Ovary (tissue), 7 donors: ENCODE measurements at regions not wholly inside any gene's neighbourhood (a gene's known extent, or its start where the extent isn't known, plus 50 kb on each side); places are given as distances from the start of the nearest gene placed in this dataset.
"Not testable (repeated sequence)": the region's sequence is repeated elsewhere in the genome, so short reads cannot be mapped to it uniquely, and the experiment has no call there.

Experiments used
- DNase-seq, 5 donors: peaks; one replicate each; pipeline ENCODE4 v3.0.0-alpha.2; 2019 to 2020
- H3K27ac ChIP-seq, 2 donors: fragments of 200-600 bp; one replicate each; pipeline versions ENCODE4 v1.5.1 to v1.8.0; 2019 to 2022
- H3K27me3 ChIP-seq: fragments of 200-600 bp; one replicate; pipeline ENCODE4 v1.8.0; 2022
- H3K36me3 ChIP-seq: fragments of 200-600 bp; sonication (generic); one replicate; pipeline ENCODE4 v1.5.1; 2019
- H3K4me1 ChIP-seq: one replicate; pipeline ENCODE4 v1.8.1; 2013; ENCODE audit warnings: mild to moderate bottlenecking, moderate library complexity; ENCODE audit not compliant: insufficient read depth
- H3K4me3 ChIP-seq: fragments of 200-600 bp; sonication (generic); one replicate; pipeline ENCODE4 v1.5.1; 2017
- H3K9me3 ChIP-seq, 2 donors: fragments of 200-600 bp in 1 of 2; sonication (generic) in 1 of 2; one replicate each; pipeline versions ENCODE4 v1.5.1 to v1.8.1; 2013 to 2019; ENCODE audit warnings: mild to moderate bottlenecking in 1 of 2, moderate library complexity in 1 of 2
- EP300 ChIP-seq: sonication (generic); formaldehyde crosslinking; IDR thresholded peaks from one replicate; pipeline ENCODE4 v1.6.1; 2017; ENCODE audit warnings: antibody characterized with exemption
- POLR2A ChIP-seq: fragments of 450-650 bp; IDR thresholded peaks from one replicate; pipeline ENCODE4 v1.6.1; 2017; ENCODE audit warnings: antibody characterized with exemption, mild to moderate bottlenecking, moderate library complexity
- WGBS, 3 donors: extraction: QIAGEN DNeasy Blood & Tissue Kit in 1 of 3; methylation state at CpG; one replicate each; pipeline versions ENCODE4 v1.1.5 to v1.1.7; 2013 to 2017; 5-methylcytosine and 5-hydroxymethylcytosine counted together
- intact Hi-C, 4 donors: fragments of 100-400 bp; cut with DNase I; formaldehyde crosslinking; loops; one replicate each; pipeline versions ENCODE4 v1.11.0 to v1.15.1; 2022 to 2023
- TF ChIP-seq, protein P1 (sequence below), 3 donors: fragments of 450-650 bp in 2 of 3; fragments of 200-600 bp in 1 of 3; IDR thresholded peaks; one replicate each; pipeline versions ENCODE4 v1.5.1 to v1.8.0; 2016 to 2022; ENCODE audit warnings: antibody characterized with exemption in 3 of 3, mild to moderate bottlenecking in 1 of 3
- donor health status: DM: no; HTN: no; CAD: no; lungs with moderate emphysema.
- donor health status: DM: no; HTN: no; CAD: no.
- donor health status: Bipolar disorder and iron deficiency.
- donor health status: DM: no; HTN: no; CAD: no.
- donor health status: DM: yes; HTN: yes; CAD: no.

DNA sequence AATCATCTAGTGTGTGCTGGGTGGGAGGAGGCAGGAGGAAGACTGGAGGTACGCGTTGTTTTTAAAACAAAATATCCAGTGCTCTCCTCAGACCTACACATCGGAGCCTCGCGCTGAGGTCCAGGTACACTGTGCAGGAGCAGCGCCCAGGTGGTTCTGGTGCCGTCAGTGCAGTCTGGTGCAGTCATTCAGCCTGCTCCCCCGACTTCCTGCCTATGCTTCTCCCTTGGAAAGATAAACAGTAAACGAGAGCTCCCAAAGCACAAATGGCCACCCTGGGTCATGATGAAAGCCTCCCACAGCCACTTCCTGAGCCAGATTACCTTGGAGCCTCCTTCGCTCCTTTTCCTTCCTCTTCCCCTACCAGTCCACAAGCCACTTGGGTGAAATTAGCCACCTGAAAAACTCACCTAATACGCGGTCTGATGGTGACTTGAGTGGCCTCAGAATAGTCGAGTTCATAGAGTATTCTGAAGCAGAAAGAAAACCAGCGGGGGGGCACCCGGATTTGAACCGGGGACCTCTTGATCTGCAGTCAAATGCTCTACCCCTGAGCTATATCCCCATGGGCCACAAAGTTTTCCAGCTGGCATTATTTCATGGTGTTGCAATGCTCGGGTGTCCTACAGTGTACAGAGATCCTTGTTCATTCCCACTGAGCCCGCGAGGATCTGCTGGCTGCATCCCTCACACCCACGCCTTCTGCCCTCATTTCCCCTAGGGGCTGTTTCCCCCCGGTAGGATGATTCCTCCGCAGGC is 82.5 kb downstream of the ZNF467 start:
- Histone ChIP-seq H3K36me3 (no peaks in the 10 kb centered on the region), H3K27ac (no peak overlapping the region), H3K4me1 (no peaks in the 10 kb centered on the region), H3K4me3 (no peak overlapping the region), H3K9me3 (no peaks in the 10 kb centered on the region), H3K27me3 (no peaks in the 10 kb centered on the region)
- TF ChIP-seq, protein P1, sequence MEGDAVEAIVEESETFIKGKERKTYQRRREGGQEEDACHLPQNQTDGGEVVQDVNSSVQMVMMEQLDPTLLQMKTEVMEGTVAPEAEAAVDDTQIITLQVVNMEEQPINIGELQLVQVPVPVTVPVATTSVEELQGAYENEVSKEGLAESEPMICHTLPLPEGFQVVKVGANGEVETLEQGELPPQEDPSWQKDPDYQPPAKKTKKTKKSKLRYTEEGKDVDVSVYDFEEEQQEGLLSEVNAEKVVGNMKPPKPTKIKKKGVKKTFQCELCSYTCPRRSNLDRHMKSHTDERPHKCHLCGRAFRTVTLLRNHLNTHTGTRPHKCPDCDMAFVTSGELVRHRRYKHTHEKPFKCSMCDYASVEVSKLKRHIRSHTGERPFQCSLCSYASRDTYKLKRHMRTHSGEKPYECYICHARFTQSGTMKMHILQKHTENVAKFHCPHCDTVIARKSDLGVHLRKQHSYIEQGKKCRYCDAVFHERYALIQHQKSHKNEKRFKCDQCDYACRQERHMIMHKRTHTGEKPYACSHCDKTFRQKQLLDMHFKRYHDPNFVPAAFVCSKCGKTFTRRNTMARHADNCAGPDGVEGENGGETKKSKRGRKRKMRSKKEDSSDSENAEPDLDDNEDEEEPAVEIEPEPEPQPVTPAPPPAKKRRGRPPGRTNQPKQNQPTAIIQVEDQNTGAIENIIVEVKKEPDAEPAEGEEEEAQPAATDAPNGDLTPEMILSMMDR (IDR thresholded peaks at IDR 0.05) = no peak
- no peak for TF ChIP-seq EP300
- TF ChIP-seq POLR2A = no peak
- peak in 2 of 5 donors; percentile 45 to 52 for DNase-seq
- intact Hi-C loops = no loop called here
- 26 to 39% (median 34%) methylated on average over 22 of the region's 22 CpGs for WGBS, 3 donors

DNA sequence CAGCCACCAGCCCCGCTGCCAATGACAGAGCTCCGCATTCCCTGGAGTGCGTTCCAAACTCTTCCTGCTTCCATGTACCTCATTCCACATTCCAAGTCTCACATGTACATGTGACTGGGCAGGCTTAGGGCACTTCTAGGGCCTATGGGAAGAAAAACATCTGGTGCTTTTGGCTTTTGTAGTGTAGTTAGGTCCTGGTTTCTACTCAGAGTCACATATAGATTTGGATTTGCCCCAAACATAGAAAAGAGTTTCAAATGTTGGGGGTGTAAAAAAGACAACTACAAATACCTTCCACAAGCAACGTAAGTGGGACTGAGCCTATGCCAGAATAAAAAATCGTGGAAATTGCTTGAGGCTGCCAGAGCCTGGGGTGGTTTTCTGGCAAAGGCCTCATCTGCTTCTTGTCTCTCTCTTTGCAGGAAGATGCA is 84.1 kb downstream of the ZNF467 start:
- TF ChIP-seq EP300 (no peak), POLR2A (no peak)
- TF ChIP-seq, protein P1 (IDR thresholded peaks at IDR 0.05) = no peak
- 68 to 77% (median 72%) methylated on average over 5 of the region's 5 CpGs for WGBS, 3 donors
- H3K4me3 ChIP-seq = no peak overlapping the region
- no peaks in the 10 kb centered on the region for H3K27me3 ChIP-seq
- intact Hi-C loops = no loop called here
- H3K4me1 ChIP-seq = no peaks in the 10 kb centered on the region
- no peaks in the 10 kb centered on the region for H3K36me3 ChIP-seq
- no peak for DNase-seq
- H3K27ac ChIP-seq = no peak overlapping the region
- H3K9me3 ChIP-seq = no peaks in the 10 kb centered on the region

DNA sequence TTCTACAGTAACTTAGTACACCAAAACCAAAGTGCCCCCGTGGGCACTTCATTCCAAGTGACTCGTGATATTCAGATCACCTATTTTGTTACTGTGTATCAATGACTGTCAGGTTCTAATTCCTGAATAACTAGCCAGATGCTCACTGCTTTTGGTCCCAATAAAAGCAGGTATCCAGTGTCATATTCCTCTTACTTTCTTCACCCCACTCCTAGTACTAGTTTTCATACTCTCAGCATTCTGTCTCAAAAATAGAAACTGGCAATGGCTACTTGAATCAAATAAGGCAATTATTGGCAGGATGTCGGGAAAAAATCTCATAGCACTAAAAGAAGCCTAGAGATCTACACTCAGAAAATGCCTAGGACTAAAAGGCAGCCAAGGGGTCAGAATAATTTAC is 84.6 kb downstream of the ZNF467 start:
- Histone ChIP-seq H3K27me3 (no peaks in the 10 kb centered on the region), H3K36me3 (no peaks in the 10 kb centered on the region), H3K27ac (no peak overlapping the region), H3K4me3 (no peak overlapping the region), H3K4me1 (no peaks in the 10 kb centered on the region), H3K9me3 (no peaks in the 10 kb centered on the region)
- TF ChIP-seq EP300 (no peak), POLR2A (no peak)
- TF ChIP-seq, protein P1 (IDR thresholded peaks at IDR 0.05) = no peak
- intact Hi-C loops = no loop called here
- WGBS, 3 donors = 89 to 91% (median 90%) methylated on average over 3 of the region's 3 CpGs
- DNase-seq = no peak

DNA sequence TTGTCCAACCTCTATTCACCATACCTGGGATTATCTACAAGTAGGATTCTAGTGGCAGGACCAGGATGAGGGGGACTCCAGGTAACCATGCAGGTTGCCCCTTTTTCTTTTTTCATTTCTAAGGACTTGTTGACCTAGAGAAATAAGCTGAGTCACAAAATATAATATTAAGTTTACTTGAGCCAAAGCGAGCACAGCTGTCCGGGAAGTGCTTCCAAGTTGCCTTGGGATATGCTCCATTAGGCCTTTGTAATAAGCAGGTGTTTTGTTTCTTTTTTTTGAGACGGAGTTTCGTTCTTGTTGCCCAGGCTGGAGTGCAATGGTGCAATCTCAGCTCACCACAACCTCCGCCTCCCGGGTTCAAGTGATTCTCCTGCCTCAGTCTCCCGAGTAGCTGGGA is 85.6 kb downstream of the ZNF467 start:
- H3K4me3 ChIP-seq, DNase-seq, H3K27ac ChIP-seq, H3K4me1 ChIP-seq, H3K27me3 ChIP-seq, H3K36me3 ChIP-seq, intact Hi-C loops, H3K9me3 ChIP-seq: not testable (repeated sequence)
- 58 to 68% (median 64%) methylated on average over 7 of the region's 7 CpGs for WGBS, 3 donors

DNA sequence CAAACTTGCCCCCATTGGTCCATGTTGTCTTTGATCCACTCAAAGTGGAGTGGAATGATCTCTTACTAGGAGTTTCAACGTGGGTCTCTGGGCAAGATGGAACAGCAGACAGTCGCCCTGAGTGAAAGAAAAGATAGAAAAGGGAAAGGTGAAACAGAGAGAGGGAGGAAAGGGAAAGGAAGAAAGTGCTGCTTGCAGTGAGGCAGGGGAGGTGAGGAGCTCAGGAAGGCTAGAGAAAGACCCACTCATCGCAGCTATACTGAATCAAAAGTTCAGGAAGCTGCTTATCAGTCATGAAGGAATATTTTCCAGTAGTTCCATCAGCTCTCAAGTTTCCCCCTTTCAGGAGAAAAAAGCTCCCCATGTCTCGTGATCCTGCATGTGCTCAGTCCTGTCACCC is 86.9 kb downstream of the ZNF467 start:
- no peak overlapping the region for H3K27ac ChIP-seq
- no peaks in the 10 kb centered on the region for H3K9me3 ChIP-seq
- 42 to 60% (median 58%) methylated on average over 4 of the region's 4 CpGs for WGBS, 3 donors
- DNase-seq = no peak
- H3K27me3 ChIP-seq = no peaks in the 10 kb centered on the region
- no peaks in the 10 kb centered on the region for H3K4me1 ChIP-seq
- intact Hi-C loops = no loop called here
- no peak overlapping the region for H3K4me3 ChIP-seq
- no peaks in the 10 kb centered on the region for H3K36me3 ChIP-seq
- TF ChIP-seq EP300 (no peak), POLR2A (no peak)
- TF ChIP-seq, protein P1 (IDR thresholded peaks at IDR 0.05) = no peak
